ENCODE measurements at regions not wholly inside any gene's neighbourhood (a gene's known extent, or its start where the extent isn't known, plus 50 kb on each side); places are given as distances from the start of the nearest gene placed in this dataset.

- no peaks in the 10 kb centered on the region for H3K27me3 ChIP-seq (ENCODE audit: insufficient read depth, low read depth)
Observed at GRCh38 chr22:22068025-22068424, 85.4 kb upstream of the TOP3B start.

GRCh38 chr22:22067192-22067591 lies 84.6 kb upstream of the TOP3B start:
- Histone ChIP-seq H3K4me2 (no peak overlapping the region), H2AFZ (ENCODE audit: low read depth) (no peak overlapping the region), H3K79me2 (ENCODE audit: insufficient read depth, low read depth) (no peaks in the 10 kb centered on the region), H3K27ac (no peak overlapping the region), H3K9ac (no peak overlapping the region), H3K36me3 (ENCODE audit: insufficient read depth) (no peaks in the 10 kb centered on the region), H4K20me1 (ENCODE audit: insufficient read depth) (no peaks in the 10 kb centered on the region), H3K4me1 (ENCODE audit: low read depth, poor library complexity, severe bottlenecking) (no peaks in the 10 kb centered on the region), H3K4me3 (IDR thresholded peaks at IDR 0.05; ENCODE audit: insufficient read depth, low read depth, low read length) (no peak overlapping the region), H3K27me3 (ENCODE audit: insufficient read depth, low read depth) (no peaks in the 10 kb centered on the region)
- TF ChIP-seq CTCF (conservative IDR thresholded peaks at IDR 0.05; ENCODE audit: low read depth, low read length) = no peak

More at GRCh38 chr22:22068025-22068424, 85.4 kb upstream of the TOP3B start:
- no peaks in the 10 kb centered on the region for H4K20me1 ChIP-seq (ENCODE audit: insufficient read depth)
- no peak overlapping the region for H3K27ac ChIP-seq
- no peaks in the 10 kb centered on the region for H3K4me1 ChIP-seq (ENCODE audit: low read depth, poor library complexity, severe bottlenecking)
- no peaks in the 10 kb centered on the region for H3K79me2 ChIP-seq (ENCODE audit: insufficient read depth, low read depth)
- no peaks in the 10 kb centered on the region for H3K36me3 ChIP-seq (ENCODE audit: insufficient read depth)
- H3K4me3 ChIP-seq (IDR thresholded peaks at IDR 0.05; ENCODE audit: insufficient read depth, low read depth, low read length) = no peak overlapping the region
- no peak overlapping the region for H3K4me2 ChIP-seq
- H2AFZ ChIP-seq (ENCODE audit: low read depth) = no peak overlapping the region
- no peak overlapping the region for H3K9ac ChIP-seq
- no peak for TF ChIP-seq CTCF (conservative IDR thresholded peaks at IDR 0.05; ENCODE audit: low read depth, low read length)

GRCh38 chr22:22064580-22064979 lies 82.0 kb upstream of the TOP3B start:
- Histone ChIP-seq H3K4me3 (IDR thresholded peaks at IDR 0.05; ENCODE audit: insufficient read depth, low read depth, low read length) (no peak overlapping the region), H3K27me3 (ENCODE audit: insufficient read depth, low read depth) (no peaks in the 10 kb centered on the region), H3K9ac (no peak overlapping the region), H3K36me3 (ENCODE audit: insufficient read depth) (no peaks in the 10 kb centered on the region), H3K27ac (no peak overlapping the region), H3K79me2 (ENCODE audit: insufficient read depth, low read depth) (no peaks in the 10 kb centered on the region), H2AFZ (ENCODE audit: low read depth) (no peak overlapping the region), H3K4me2 (no peak overlapping the region), H4K20me1 (ENCODE audit: insufficient read depth) (no peaks in the 10 kb centered on the region), H3K4me1 (ENCODE audit: low read depth, poor library complexity, severe bottlenecking) (no peaks in the 10 kb centered on the region)
- no peak for TF ChIP-seq CTCF (conservative IDR thresholded peaks at IDR 0.05; ENCODE audit: low read depth, low read length)

GRCh38 chr22:22062306-22062793 lies 79.8 kb upstream of the TOP3B start:
- Histone ChIP-seq H4K20me1 (ENCODE audit: insufficient read depth) (no peaks in the 10 kb centered on the region), H3K36me3 (ENCODE audit: insufficient read depth) (no peaks in the 10 kb centered on the region), H3K9ac (no peak overlapping the region), H3K27ac (no peak overlapping the region), H3K4me3 (IDR thresholded peaks at IDR 0.05; ENCODE audit: insufficient read depth, low read depth, low read length) (no peak overlapping the region), H3K27me3 (ENCODE audit: insufficient read depth, low read depth) (no peaks in the 10 kb centered on the region), H3K4me1 (ENCODE audit: low read depth, poor library complexity, severe bottlenecking) (no peaks in the 10 kb centered on the region), H3K79me2 (ENCODE audit: insufficient read depth, low read depth) (no peaks in the 10 kb centered on the region), H2AFZ (ENCODE audit: low read depth) (no peak overlapping the region), H3K4me2 (no peak overlapping the region)
- no peak for TF ChIP-seq CTCF (conservative IDR thresholded peaks at IDR 0.05; ENCODE audit: low read depth, low read length)
